Bronchial epithelial cell (primary cell): ENCODE measurements at regions not wholly inside any gene's neighbourhood (a gene's known extent, or its start where the extent isn't known, plus 50 kb on each side); places are given as distances from the start of the nearest gene placed in this dataset.

Experiments used
- DNase-seq: peaks from one replicate; pipeline ENCODE4 v3.0.0-alpha.2; 2010; ENCODE audit warnings: low read depth
- FAIRE-seq: peaks from 2 replicates; lab custom pipeline; 2011; peaks lifted over from hg19 to GRCh38; lab: Jason Lieb, UNC
- H3K27me3 ChIP-seq: 2 replicates; pipeline ENCODE4 v1.5.1; 2011; ENCODE audit warnings: low read length; ENCODE audit not compliant: control insufficient read depth, insufficient read depth
- H3K36me3 ChIP-seq: 2 replicates; pipeline ENCODE4 v1.5.1; 2011; ENCODE audit warnings: low read length; ENCODE audit not compliant: control insufficient read depth, insufficient read depth
- H3K4me3 ChIP-seq: 2 replicates; pipeline ENCODE4 v1.5.1; 2011; ENCODE audit warnings: mild to moderate bottlenecking, low read depth, low read length, control low read depth
- CTCF ChIP-seq: IDR thresholded peaks from 2 replicates; pipeline ENCODE4 v1.5.1; 2011; ENCODE audit warnings: mild to moderate bottlenecking, moderate library complexity, low read length, control low read depth, inconsistent platforms; ENCODE audit not compliant: insufficient read depth, severe bottlenecking

GRCh38 chr12:113719911-113720591, 246.1 kb downstream of the RBM19 start:
- no peaks in the 10 kb centered on the region for H3K36me3 ChIP-seq
- FAIRE-seq: no peak

GRCh38 chr12:113713156-113713555, 241.5 kb upstream of the LHX5 start:
- DNase-seq: no peak
- H3K36me3 ChIP-seq: no peaks in the 10 kb centered on the region
- no peak for FAIRE-seq
- no peak overlapping the region for H3K4me3 ChIP-seq
- H3K27me3 ChIP-seq: no peaks in the 10 kb centered on the region
- TF ChIP-seq CTCF: no peak

More at GRCh38 chr12:113719911-113720591, 246.1 kb downstream of the RBM19 start:
- Histone ChIP-seq H3K4me3 (no peak overlapping the region), H3K27me3 (no peaks in the 10 kb centered on the region)
- DNase-seq: no peak
- TF ChIP-seq CTCF: no peak

- FAIRE-seq (no peak), DNase-seq (no peak)
- Histone ChIP-seq H3K36me3 (no peaks in the 10 kb centered on the region), H3K27me3 (no peaks in the 10 kb centered on the region), H3K4me3 (no peak overlapping the region)
- TF ChIP-seq CTCF: no peak
Observed at GRCh38 chr12:113712481-113712880, 240.8 kb upstream of the LHX5 start.

DNA sequence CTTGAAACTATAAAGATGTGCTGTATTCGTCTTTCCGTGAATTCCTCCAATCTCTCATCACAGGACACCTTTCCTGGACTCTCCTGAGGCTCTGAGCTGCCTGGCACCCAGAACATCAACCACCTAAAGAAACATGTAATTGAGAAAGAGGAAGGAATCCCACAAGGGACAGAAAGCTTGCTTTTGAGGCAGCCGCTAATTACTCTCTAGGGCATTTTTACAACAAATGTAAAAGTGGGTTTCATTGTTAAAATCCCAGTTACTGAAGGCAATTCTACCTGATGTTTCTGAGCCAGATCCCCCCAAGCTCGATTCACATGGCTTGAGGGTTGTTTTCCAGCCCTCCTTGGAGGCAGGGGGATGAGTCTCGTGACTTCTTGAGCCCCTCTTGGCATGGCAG, 238.5 kb upstream of the LHX5 start:
- no peak for DNase-seq
- Histone ChIP-seq H3K36me3 (no peaks in the 10 kb centered on the region), H3K4me3 (no peak overlapping the region), H3K27me3 (no peaks in the 10 kb centered on the region)
- FAIRE-seq: no peak
- TF ChIP-seq CTCF: no peak

- H3K4me3 ChIP-seq: no peak overlapping the region
- FAIRE-seq: no peak
- no peaks in the 10 kb centered on the region for H3K36me3 ChIP-seq
- TF ChIP-seq CTCF: no peak
- H3K27me3 ChIP-seq: no peaks in the 10 kb centered on the region
- no peak for DNase-seq
Observed at GRCh38 chr12:113709456-113709855, 237.8 kb upstream of the LHX5 start.

GRCh38 chr12:113702836-113703235, 231.2 kb upstream of the LHX5 start:
- no peak for TF ChIP-seq CTCF
- H3K4me3 ChIP-seq: no peak overlapping the region
- no peak for DNase-seq
- no peaks in the 10 kb centered on the region for H3K36me3 ChIP-seq
- FAIRE-seq: no peak
- no peaks in the 10 kb centered on the region for H3K27me3 ChIP-seq
